NCI-H2107 treated with DMSO at 0.1 percent for 48 hours (cell line): ENCODE measurements at regions not wholly inside any gene's neighbourhood (a gene's known extent, or its start where the extent isn't known, plus 50 kb on each side); places are given as distances from the start of the nearest gene placed in this dataset.
A peak's percentile ranks its signal among the peaks of the same experiment; 100 is the strongest.
"Not testable (repeated sequence)": the region's sequence is repeated elsewhere in the genome, so short reads cannot be mapped to it uniquely, and the experiment has no call there.

Experiments used
- DNase-seq: peaks from one replicate; lab custom pipeline; 2025; ENCODE audit not compliant: unreplicated experiment; lab: John Stamatoyannopoulos, UW

GRCh38 chrX:95218976-95219375 is 1465.7 kb upstream of the DIAPH2 start:
- DNase-seq = no peak

- DNase-seq = no peak
Observed at GRCh38 chrX:95248386-95248785, 1436.3 kb upstream of the DIAPH2 start.

GRCh38 chrX:95290455-95290854 is 1394.2 kb upstream of the DIAPH2 start:
- DNase-seq = no peak

DNA sequence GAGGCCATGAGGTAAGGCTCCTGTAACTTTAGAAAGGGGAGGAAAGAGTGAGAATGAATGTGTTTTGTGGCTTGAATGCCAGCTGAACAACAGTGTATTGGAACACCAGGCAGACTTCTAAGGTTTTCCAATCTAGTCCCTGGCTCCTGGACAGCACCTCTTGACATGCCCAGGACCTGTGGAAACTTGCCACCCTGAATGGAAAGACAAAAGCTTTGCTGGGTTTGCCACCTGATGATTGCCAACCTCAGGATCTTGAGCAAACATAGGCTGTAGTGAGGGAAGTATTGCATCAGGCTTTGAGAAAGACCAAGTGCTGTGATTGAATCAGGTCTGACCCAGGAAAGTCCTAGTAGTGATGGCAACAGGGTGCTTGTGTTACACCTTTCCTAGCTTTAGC is 1393.1 kb upstream of the DIAPH2 start:
- DNase-seq = no peak

- peak; percentile 5 for DNase-seq
Observed at GRCh38 chrX:95318882-95319281, 1365.8 kb upstream of the DIAPH2 start.

- no peak for DNase-seq
Observed at GRCh38 chrX:95325185-95325584, 1359.5 kb upstream of the DIAPH2 start.

DNA sequence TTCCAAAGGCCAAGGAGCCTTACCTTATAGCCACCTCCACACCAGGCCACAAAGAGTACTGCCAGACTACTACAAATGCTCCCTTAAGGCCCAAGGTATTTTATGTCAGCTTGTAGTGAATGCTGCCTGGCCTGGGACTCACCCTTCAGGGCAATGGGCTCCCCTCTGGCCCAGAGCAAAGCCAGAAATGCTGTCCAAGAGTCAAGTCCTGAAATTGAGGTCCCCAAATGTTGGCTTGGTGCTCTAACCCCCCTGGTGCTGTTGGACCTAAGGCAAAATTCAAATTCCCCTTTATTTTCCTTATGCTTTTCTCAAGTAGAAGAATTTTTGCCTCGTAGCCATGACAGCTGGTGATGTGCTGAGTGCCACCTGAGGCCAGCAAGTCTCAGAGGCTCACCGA is 1354.3 kb upstream of the DIAPH2 start:
- no peak for DNase-seq

- no peak for DNase-seq
Observed at GRCh38 chrX:95332530-95332929, 1352.1 kb upstream of the DIAPH2 start.

DNA sequence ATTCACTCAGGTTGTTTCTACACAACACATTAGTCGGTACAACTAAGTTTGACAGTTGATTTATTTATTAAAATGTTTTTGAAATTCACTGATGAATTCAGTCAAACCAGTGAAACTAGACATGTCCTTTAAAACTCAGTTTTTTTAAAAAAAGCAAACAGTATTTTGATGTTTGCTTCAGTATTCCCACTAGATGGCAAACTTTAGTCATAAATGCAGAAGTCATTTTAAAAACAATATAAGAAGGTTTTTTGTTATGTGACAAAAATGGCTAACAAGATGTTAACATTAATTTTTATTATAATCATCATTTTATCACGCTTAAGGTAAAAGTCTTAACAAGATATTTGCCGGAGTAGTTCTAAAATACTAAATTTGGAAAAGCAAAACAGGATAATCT is 1337.8 kb upstream of the DIAPH2 start:
- DNase-seq = peak; percentile 26

DNA sequence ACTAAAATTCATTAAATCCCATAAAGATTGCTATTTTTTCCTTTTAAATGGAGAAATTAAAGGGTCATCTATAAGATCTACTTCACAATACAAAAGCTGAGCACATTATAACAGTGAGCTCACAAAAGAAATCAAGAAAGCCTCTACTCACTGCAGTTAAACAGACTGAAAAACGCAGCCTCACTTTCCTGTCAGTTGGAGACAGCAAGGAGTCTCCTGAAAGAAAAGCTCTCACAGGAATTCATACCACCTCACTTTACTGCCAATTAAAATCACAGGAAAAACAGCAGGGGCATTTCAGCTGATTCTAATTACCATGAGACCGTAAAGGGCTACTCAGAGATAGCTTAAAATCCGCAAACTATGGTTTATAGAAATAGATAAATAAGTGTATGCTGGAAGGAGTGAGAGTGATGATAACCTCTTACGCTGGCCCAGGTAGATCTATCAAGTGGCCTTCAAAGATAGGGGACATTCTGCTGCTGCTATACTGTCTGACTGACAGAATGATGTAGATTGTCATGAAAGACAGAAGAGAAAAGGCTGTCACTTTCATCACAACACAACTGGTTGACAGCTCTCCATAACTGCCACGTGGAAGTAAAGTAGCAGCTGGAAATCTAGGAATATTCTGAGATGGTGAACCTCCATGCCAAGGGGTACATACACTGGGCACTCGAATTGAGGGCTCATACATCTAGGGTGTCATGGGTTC is 1333.7 kb upstream of the DIAPH2 start:
- no peak for DNase-seq

DNA sequence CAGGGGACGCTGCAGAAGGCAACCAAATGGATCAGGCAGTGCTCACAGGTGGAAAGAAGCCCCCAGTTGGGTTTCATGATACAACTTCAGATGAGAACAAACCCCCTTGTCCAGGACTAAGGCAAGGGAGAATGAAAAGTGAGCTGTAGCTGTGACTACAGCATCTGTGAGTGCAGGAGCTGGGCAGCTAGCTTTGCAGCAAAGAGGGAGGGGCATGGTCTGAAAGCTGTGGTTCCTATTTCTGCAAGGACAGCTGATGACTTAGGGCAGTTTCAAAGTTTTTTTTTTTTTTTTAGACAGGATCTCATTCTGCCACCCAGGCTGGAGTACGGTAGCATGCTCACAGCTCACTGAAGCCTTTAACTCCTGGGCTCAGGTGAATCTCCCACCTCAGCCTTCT is 1317.4 kb upstream of the DIAPH2 start:
- DNase-seq = no peak

- peak; percentile 52 for DNase-seq
Observed at GRCh38 chrX:95382799-95383198, 1301.8 kb upstream of the DIAPH2 start.

DNA sequence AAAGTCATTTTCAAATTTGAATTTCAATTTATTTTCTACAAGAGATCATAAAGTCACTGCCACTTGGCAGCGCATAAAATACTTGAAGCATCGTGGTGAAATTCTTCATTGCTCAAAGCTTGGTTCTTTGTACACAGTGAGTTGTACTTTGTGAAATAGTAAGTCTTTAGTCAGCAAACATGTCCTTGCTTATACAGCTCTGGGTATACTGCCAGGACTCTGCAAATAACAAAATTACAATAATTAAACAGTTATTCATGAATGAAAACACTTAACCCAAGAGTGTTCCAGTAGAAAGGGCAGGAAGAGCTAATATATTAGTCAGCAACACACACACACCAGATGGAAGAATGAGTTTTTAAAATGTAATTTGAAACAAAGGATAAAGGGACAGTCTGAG is 1300.9 kb upstream of the DIAPH2 start:
- DNase-seq = no peak

- DNase-seq = no peak
Observed at GRCh38 chrX:95427389-95427788, 1257.3 kb upstream of the DIAPH2 start.

DNA sequence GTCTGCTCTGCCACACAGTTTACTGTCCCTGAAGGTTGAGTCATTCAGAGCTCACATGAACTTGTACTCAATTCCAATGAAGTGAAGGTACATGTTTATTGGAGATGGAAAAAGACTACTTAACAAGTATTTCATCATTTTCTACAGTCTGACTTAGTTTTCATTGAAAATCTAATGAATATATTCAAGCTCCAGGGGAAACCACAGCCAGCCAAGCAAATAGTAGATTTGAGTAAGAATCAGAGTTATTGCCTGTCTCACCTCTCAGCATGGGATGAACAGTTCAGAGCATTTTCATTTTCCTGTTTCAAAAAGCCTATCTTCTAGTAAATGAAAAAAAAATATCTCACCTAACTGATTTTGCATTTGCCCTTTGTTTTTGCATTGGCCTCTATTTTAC is 1249.4 kb upstream of the DIAPH2 start:
- no peak for DNase-seq

GRCh38 chrX:95441836-95442235 is 1242.8 kb upstream of the DIAPH2 start:
- DNase-seq = no peak

DNA sequence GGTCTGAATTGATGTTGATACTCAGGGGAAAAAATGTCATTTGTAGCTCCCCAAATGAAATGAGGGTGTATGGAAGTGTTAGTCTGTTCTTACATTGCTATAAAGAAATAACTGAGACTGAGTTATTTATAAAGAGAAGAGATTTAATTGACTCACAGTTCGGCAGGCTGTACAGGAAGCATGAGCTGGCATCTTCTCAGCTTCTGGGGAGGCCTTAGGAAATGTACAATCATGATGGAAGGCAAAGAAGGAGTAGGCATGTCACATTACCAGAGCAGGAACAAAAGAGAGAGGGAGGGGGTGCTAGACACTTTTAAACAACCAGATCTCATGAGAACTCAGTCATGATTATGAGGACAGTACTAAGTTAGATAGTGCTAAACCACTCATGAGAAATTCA is 1199.9 kb upstream of the DIAPH2 start:
- no peak for DNase-seq

GRCh38 chrX:95505721-95506120 is 1178.9 kb upstream of the DIAPH2 start:
- no peak for DNase-seq

- no peak for DNase-seq
Observed at GRCh38 chrX:95509474-95509873, 1175.2 kb upstream of the DIAPH2 start.

GRCh38 chrX:95524018-95524417 is 1160.6 kb upstream of the DIAPH2 start:
- not testable (repeated sequence) for DNase-seq

DNA sequence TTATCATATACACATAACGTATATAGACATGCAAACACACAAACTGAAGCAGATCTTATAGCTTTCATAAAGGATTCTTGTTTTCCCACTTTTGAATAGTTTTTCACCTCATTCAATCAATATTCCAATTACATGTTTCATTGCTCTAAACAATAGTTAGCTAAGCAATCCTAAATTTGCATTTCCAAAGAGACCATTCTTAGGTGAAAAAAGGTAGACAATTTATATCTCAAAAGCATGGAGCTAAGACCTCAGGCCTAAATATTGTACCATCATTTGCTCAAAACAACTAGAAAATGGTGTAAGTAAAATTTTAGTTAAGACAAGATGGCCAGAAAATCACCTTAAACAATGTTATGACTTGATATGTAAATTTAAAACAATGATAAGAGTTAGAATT is 1148.5 kb upstream of the DIAPH2 start:
- no peak for DNase-seq

- DNase-seq = no peak
Observed at GRCh38 chrX:95536661-95537060, 1148.0 kb upstream of the DIAPH2 start.

- no peak for DNase-seq
Observed at GRCh38 chrX:95539041-95539440, 1145.6 kb upstream of the DIAPH2 start.
